Caco-2 (cell line): ENCODE measurements at regions not wholly inside any gene's neighbourhood (a gene's known extent, or its start where the extent isn't known, plus 50 kb on each side); places are given as distances from the start of the nearest gene placed in this dataset.

Source experiments
- BruUV-seq: library from RNA; stranded (reverse); fragments of 400-500 nt; replicated peaks from 2 replicates; lab custom pipeline; 2021; lab: Mats Ljungman, UMichigan
- CTCF ChIA-PET: fragments of 300-600 bp; sonication (Branson Sonifier 250); formaldehyde crosslinking; loops from one replicate; lab custom pipeline; 2022; ENCODE audit warnings: antibody characterized with exemption; lab: Charles Lee
- POLR2A ChIA-PET: fragments of 300-600 bp; sonication (Branson Sonifier 250); formaldehyde crosslinking; loops from one replicate; lab custom pipeline; 2022; ENCODE audit warnings: antibody characterized with exemption; lab: Charles Lee
- DNase-seq, 2 experiments: peaks; one replicate each; pipeline versions ENCODE4 v3.0.0 to v3.0.0-alpha.2; 2020 to 2022
- H3K27me3 ChIP-seq: replicated peaks from 2 replicates; pipeline ENCODE4 v1.6.0; 2011; ENCODE audit warnings: low read length; ENCODE audit not compliant: control insufficient read depth, insufficient read depth
- H3K36me3 ChIP-seq: 2 replicates; pipeline ENCODE4 v1.5.1; 2011; ENCODE audit warnings: low read length; ENCODE audit not compliant: control insufficient read depth, insufficient read depth
- H3K4me1 ChIP-seq: fragments of 250-450 bp; sonication (Bioruptor Pico); 2 replicates; pipeline ENCODE4 v1.5.1; 2020; ENCODE audit warnings: mild to moderate bottlenecking
- H3K4me3 ChIP-seq: 2 replicates; pipeline ENCODE4 v1.5.1; 2011; ENCODE audit warnings: low read depth, mild to moderate bottlenecking, control low read depth, low read length
- H3K9me3 ChIP-seq: fragments of 250-450 bp; sonication (Bioruptor Pico); 2 replicates; pipeline ENCODE4 v1.5.1; 2020; ENCODE audit warnings: mild to moderate bottlenecking, moderate library complexity
- H3K27ac Mint-ChIP-seq: one replicate; pipeline ENCODE4 v1.8.0; 2022; ENCODE audit warnings: mixed read lengths; ENCODE audit not compliant: unreplicated experiment
- H3K27me3 Mint-ChIP-seq: one replicate; pipeline ENCODE4 v1.8.0; 2022; ENCODE audit warnings: mixed read lengths; ENCODE audit not compliant: insufficient read depth, unreplicated experiment
- H3K36me3 Mint-ChIP-seq: one replicate; pipeline ENCODE4 v1.8.0; 2022; ENCODE audit warnings: mild to moderate bottlenecking, mixed read lengths; ENCODE audit not compliant: insufficient read depth, unreplicated experiment
- H3K4me1 Mint-ChIP-seq: one replicate; pipeline ENCODE4 v1.8.0; 2022; ENCODE audit warnings: low read depth, mixed read lengths; ENCODE audit not compliant: unreplicated experiment
- H3K4me3 Mint-ChIP-seq: one replicate; pipeline ENCODE4 v1.8.0; 2022; ENCODE audit warnings: mild to moderate bottlenecking, moderate library complexity, mixed read lengths; ENCODE audit not compliant: unreplicated experiment
- H3K9me3 Mint-ChIP-seq: one replicate; pipeline ENCODE4 v1.8.0; 2022; ENCODE audit warnings: mixed read lengths; ENCODE audit not compliant: unreplicated experiment
- intact Hi-C: fragments of 100-400 bp; cut with micrococcal nuclease; formaldehyde crosslinking; loops from one replicate; pipeline ENCODE4 v1.10.0; 2022; ENCODE audit not compliant: unreplicated experiment
- TF ChIP-seq, protein P1 (sequence below), 2 experiments: fragments of 200-600 bp in 1 of 2; IDR thresholded peaks; 1 replicate in 1 of 2; 2 replicates in 1 of 2; pipeline versions ENCODE4 v1.5.1 to v1.8.0; 2011 to 2022; ENCODE audit warnings: antibody characterized with exemption in 1 of 2, control low read depth in 1 of 2, inconsistent platforms in 1 of 2, low read depth in 1 of 2, low read length in 1 of 2, mild to moderate bottlenecking in 1 of 2, moderate library complexity in 1 of 2; ENCODE audit not compliant: insufficient read depth in 1 of 2, severe bottlenecking in 1 of 2, unreplicated experiment in 1 of 2

DNA sequence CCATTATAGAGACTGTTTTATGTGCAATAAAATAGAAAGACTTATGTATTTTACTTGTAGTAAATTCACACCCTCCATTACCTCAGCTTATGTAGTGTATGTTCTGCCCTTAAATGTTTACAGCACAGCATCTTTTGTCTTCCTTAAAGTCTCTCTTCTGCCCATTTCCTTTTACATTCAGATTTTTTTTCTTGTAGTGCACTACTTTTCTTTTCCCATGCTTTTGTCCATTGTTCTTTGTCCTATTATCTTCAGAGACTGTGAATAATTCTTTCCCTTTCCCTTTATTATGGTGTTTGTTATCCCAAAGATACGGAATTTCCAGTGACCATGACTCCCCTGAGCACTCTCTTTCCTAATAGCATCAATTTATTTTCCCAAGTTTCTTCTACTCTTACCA lies 66.1 kb upstream of the TYRP1 start:
- no peak overlapping the region for H3K4me3 Mint-ChIP-seq
- no peaks in the 10 kb centered on the region for H3K27me3 Mint-ChIP-seq
- TF ChIP-seq, protein P1, sequence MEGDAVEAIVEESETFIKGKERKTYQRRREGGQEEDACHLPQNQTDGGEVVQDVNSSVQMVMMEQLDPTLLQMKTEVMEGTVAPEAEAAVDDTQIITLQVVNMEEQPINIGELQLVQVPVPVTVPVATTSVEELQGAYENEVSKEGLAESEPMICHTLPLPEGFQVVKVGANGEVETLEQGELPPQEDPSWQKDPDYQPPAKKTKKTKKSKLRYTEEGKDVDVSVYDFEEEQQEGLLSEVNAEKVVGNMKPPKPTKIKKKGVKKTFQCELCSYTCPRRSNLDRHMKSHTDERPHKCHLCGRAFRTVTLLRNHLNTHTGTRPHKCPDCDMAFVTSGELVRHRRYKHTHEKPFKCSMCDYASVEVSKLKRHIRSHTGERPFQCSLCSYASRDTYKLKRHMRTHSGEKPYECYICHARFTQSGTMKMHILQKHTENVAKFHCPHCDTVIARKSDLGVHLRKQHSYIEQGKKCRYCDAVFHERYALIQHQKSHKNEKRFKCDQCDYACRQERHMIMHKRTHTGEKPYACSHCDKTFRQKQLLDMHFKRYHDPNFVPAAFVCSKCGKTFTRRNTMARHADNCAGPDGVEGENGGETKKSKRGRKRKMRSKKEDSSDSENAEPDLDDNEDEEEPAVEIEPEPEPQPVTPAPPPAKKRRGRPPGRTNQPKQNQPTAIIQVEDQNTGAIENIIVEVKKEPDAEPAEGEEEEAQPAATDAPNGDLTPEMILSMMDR (IDR thresholded peaks at IDR 0.05; ENCODE audit: insufficient read depth in 1 of 2, low read depth in 1 of 2, low read length in 1 of 2, severe bottlenecking in 1 of 2, unreplicated experiment in 1 of 2), result no peak
- no peak for DNase-seq
- H3K36me3 Mint-ChIP-seq, result no peaks in the 10 kb centered on the region
- intact Hi-C loops, result no loop called here
- Histone ChIP-seq H3K9me3 (no peaks in the 10 kb centered on the region), H3K4me1 (no peaks in the 10 kb centered on the region), H3K4me3 (no peak overlapping the region), H3K27me3 (no peaks in the 10 kb centered on the region), H3K36me3 (no peaks in the 10 kb centered on the region)
- ChIA-PET CTCF (no interaction called here), POLR2A (no interaction called here)
- no peak overlapping the region for H3K27ac Mint-ChIP-seq
- no peaks in the 10 kb centered on the region for H3K9me3 Mint-ChIP-seq
- H3K4me1 Mint-ChIP-seq, result peaks cover 5% of the 10 kb centered on the region
- no TSS peak for BruUV-seq

DNA sequence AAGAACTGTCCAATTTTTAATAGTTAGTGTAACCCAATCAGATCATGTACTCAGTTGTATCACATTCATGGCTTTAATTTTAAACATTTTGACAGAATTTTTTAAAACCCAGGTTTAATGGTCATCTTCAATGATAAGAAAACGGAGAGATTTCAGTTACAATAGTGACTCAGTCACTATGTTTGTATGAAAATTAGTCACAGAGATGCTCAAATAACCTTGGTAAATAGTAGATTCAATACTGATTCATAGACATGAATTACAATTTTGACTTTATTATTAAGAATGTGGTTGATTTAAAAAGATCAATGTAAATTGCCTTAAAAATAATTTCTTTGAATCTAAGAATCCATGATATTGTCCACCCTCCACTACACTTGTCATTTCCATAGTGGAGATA lies 64.6 kb upstream of the TYRP1 start:
- ChIA-PET POLR2A (no interaction called here), CTCF (no interaction called here)
- intact Hi-C loops, result no loop called here
- TF ChIP-seq, protein P1 (IDR thresholded peaks at IDR 0.05; ENCODE audit: insufficient read depth in 1 of 2, low read depth in 1 of 2, low read length in 1 of 2, severe bottlenecking in 1 of 2, unreplicated experiment in 1 of 2), result no peak
- H3K4me3 Mint-ChIP-seq, result no peak overlapping the region
- no peaks in the 10 kb centered on the region for H3K27me3 Mint-ChIP-seq
- no peaks in the 10 kb centered on the region for H3K36me3 ChIP-seq
- no peaks in the 10 kb centered on the region for H3K4me1 ChIP-seq
- H3K27ac Mint-ChIP-seq, result no peak overlapping the region
- no peaks in the 10 kb centered on the region for H3K36me3 Mint-ChIP-seq
- no peaks in the 10 kb centered on the region for H3K9me3 ChIP-seq
- DNase-seq, result no peak
- no peak overlapping the region for H3K4me3 ChIP-seq
- H3K27me3 ChIP-seq, result no peaks in the 10 kb centered on the region
- H3K9me3 Mint-ChIP-seq, result no peaks in the 10 kb centered on the region
- no TSS peak for BruUV-seq
- H3K4me1 Mint-ChIP-seq, result peaks cover 6% of the 10 kb centered on the region

DNA sequence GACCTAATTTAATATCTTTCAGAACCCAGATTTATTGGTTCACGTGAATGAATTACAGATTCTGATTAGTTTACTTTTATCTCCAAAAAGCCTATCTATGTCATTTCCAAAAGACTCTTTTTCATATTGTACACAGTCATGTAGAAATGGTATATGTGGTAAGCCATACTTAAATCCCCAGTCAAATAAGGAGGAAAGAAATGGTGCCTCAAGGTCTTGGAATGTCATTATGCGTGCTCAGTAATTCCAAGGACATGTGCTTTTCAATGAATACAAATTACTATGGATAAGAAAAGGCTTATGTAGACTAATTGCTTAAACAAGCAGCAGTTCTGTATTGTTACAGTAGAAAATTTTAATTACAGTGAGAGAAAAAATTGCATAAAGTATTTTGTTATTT lies 64.1 kb upstream of the TYRP1 start:
- Mint-ChIP-seq H3K4me3 (no peak overlapping the region), H3K27me3 (no peaks in the 10 kb centered on the region), H3K27ac (no peak overlapping the region), H3K9me3 (no peaks in the 10 kb centered on the region), H3K36me3 (no peaks in the 10 kb centered on the region), H3K4me1 (peaks cover 6% of the 10 kb centered on the region)
- no peak overlapping the region for H3K4me3 ChIP-seq
- intact Hi-C loops, result no loop called here
- ChIA-PET CTCF (no interaction called here), POLR2A (no interaction called here)
- H3K9me3 ChIP-seq, result no peaks in the 10 kb centered on the region
- H3K4me1 ChIP-seq, result no peaks in the 10 kb centered on the region
- BruUV-seq, result no TSS peak
- TF ChIP-seq, protein P1 (IDR thresholded peaks at IDR 0.05; ENCODE audit: insufficient read depth in 1 of 2, low read depth in 1 of 2, low read length in 1 of 2, severe bottlenecking in 1 of 2, unreplicated experiment in 1 of 2), result no peak
- no peaks in the 10 kb centered on the region for H3K27me3 ChIP-seq
- DNase-seq, result no peak
- no peaks in the 10 kb centered on the region for H3K36me3 ChIP-seq
